Coronary artery (tissue), 2 donors: ENCODE measurements at regions not wholly inside any gene's neighbourhood (a gene's known extent, or its start where the extent isn't known, plus 50 kb on each side); places are given as distances from the start of the nearest gene placed in this dataset.

Experiments
- DNase-seq: peaks from one replicate; pipeline ENCODE4 v3.0.0-alpha.2; 2017; ENCODE audit warnings: low spot score
- H3K27ac ChIP-seq, 2 donors: fragments of 200-600 bp; sonication (generic); one replicate each; pipeline ENCODE4 v1.5.1; 2016 to 2019
- H3K4me3 ChIP-seq: fragments of 200-600 bp; sonication (generic); 2 replicates; pipeline ENCODE4 v1.5.1; 2016; ENCODE audit warnings: mild to moderate bottlenecking, moderate library complexity
- CTCF ChIP-seq: fragments of 200-600 bp; sonication (generic); IDR thresholded peaks from one replicate; pipeline ENCODE4 v1.5.1; 2019; ENCODE audit warnings: antibody characterized with exemption

DNA sequence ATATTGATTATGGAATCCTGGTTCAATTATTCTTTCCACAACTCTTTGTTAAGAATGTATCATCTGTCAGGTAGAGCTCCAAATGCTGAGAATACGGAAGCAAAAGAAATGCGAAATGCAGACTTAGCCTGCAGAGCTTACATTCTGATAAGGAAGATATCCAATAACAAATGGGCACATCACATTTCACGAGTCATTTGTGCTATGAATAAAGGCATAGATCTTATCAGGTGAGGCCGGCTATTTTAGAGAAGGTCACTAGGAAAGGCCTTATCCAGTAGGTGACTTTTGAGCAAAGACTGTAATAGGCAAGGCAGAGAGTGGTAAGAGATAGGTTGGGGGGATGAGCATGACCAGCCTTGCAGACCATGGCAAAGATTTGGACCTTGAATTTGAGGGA is 174.3 kb upstream of the SERPINE2 start:
- TF ChIP-seq CTCF: no peak
- DNase-seq: no peak

DNA sequence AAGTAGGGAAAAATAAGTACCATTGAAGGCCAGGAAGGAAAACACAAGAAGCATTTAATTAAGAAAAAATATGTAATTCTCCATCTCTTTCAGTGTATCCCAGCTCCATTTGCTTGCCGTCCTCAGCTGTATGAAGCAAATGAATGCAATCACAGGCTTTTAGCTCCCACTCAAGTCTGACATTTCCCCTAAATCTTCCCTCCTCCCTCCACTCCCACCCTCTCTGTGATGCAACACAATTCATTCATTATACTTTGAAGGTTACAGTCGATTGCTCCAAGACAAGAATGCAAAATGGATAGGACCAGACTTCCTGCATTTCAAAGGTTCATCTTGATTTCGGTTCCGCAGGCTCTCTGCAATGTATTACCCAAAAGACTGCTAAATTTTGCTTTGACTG is 172.7 kb upstream of the SERPINE2 start:
- no peak overlapping the region for H3K27ac ChIP-seq
- TF ChIP-seq CTCF: no peak
- DNase-seq: no peak
- no peak overlapping the region for H3K4me3 ChIP-seq

More for the DNA sequence above, 174.3 kb upstream of the SERPINE2 start:
- no peak overlapping the region for H3K27ac ChIP-seq
- H3K4me3 ChIP-seq: no peak overlapping the region

GRCh38 chr2:224211181-224211480 is 172.0 kb upstream of the SERPINE2 start:
- Histone ChIP-seq H3K4me3 (no peak overlapping the region), H3K27ac (no peak overlapping the region)
- DNase-seq: no peak
- TF ChIP-seq CTCF: no peak

- no peak for DNase-seq
- TF ChIP-seq CTCF: no peak
- Histone ChIP-seq H3K4me3 (no peak overlapping the region), H3K27ac (no peak overlapping the region)
Observed at GRCh38 chr2:224210286-224211180, 171.4 kb upstream of the SERPINE2 start.

- Histone ChIP-seq H3K27ac (no peak overlapping the region), H3K4me3 (no peak overlapping the region)
- DNase-seq: no peak
- TF ChIP-seq CTCF: no peak
Observed at GRCh38 chr2:224209555-224210285, 170.6 kb upstream of the SERPINE2 start.

DNA sequence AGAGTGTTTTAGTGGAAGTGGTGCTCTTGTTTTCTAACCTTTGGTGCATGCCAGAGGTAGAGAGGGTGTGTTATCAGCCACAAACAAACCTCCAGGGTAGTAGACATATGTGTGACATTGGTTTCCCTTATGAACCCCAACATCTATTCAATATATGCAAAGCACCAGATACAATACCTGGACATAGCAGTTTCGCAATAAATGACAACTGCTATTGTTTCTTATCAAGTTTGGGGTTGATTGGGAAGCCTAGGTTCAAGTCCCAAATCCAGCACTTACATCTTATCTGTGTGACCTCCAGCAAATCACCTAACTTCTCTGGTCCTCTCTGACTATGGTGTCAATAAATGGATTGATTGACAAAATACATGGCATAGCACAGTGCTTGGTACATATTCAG is 169.4 kb upstream of the SERPINE2 start:
- no peak overlapping the region for H3K27ac ChIP-seq
- no peak overlapping the region for H3K4me3 ChIP-seq
- TF ChIP-seq CTCF: no peak
- no peak for DNase-seq

GRCh38 chr2:224208007-224208406 is 168.9 kb upstream of the SERPINE2 start:
- TF ChIP-seq CTCF: no peak
- H3K27ac ChIP-seq: no peak overlapping the region
- H3K4me3 ChIP-seq: no peak overlapping the region
- DNase-seq: no peak
